Astrocyte of the spinal cord (primary cell): ENCODE measurements at regions not wholly inside any gene's neighbourhood (a gene's known extent, or its start where the extent isn't known, plus 50 kb on each side); places are given as distances from the start of the nearest gene placed in this dataset.

Source experiments
- DNase-seq: peaks from one replicate; pipeline ENCODE4 v3.0.0; 2011; ENCODE audit warnings: low read depth, low spot score
- H3K4me3 ChIP-seq: 2 replicates; pipeline ENCODE4 v1.5.1; 2011; ENCODE audit warnings: low read depth, mild to moderate bottlenecking, low read length, moderate library complexity
- in situ Hi-C: cut with HindIII; loops from 2 replicates; pipeline ENCODE4 v1.10.0; 2017; ENCODE audit warnings: low sequenced_read_pairs
- TF ChIP-seq, protein P1 (sequence below): IDR thresholded peaks from 2 replicates; pipeline ENCODE4 v1.5.1; 2012; ENCODE audit warnings: low read depth, mild to moderate bottlenecking, low read length, inconsistent platforms

DNA sequence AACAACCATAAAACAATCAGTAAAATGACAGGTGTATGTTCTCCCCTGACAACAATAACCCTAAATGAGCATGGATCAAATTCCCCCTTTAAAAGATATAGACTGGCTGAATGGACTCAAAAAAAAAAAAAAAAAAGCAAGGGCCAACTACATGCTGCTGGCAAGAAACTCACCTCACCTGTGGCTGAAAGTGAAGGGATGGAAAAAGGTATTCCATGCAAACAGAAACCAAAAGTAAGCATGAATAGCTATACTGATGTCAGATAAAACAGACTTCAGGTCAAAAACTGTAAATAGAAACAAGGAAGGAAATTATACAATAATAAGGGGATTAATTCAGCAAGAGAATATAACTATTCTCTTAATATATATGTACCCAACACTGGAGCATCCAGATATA lies 54.2 kb upstream of the SSBP2 start:
- TF ChIP-seq, protein P1, sequence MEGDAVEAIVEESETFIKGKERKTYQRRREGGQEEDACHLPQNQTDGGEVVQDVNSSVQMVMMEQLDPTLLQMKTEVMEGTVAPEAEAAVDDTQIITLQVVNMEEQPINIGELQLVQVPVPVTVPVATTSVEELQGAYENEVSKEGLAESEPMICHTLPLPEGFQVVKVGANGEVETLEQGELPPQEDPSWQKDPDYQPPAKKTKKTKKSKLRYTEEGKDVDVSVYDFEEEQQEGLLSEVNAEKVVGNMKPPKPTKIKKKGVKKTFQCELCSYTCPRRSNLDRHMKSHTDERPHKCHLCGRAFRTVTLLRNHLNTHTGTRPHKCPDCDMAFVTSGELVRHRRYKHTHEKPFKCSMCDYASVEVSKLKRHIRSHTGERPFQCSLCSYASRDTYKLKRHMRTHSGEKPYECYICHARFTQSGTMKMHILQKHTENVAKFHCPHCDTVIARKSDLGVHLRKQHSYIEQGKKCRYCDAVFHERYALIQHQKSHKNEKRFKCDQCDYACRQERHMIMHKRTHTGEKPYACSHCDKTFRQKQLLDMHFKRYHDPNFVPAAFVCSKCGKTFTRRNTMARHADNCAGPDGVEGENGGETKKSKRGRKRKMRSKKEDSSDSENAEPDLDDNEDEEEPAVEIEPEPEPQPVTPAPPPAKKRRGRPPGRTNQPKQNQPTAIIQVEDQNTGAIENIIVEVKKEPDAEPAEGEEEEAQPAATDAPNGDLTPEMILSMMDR: no peak
- in situ Hi-C loops: no loop called here
- H3K4me3 ChIP-seq: no peak overlapping the region
- no peak for DNase-seq

DNA sequence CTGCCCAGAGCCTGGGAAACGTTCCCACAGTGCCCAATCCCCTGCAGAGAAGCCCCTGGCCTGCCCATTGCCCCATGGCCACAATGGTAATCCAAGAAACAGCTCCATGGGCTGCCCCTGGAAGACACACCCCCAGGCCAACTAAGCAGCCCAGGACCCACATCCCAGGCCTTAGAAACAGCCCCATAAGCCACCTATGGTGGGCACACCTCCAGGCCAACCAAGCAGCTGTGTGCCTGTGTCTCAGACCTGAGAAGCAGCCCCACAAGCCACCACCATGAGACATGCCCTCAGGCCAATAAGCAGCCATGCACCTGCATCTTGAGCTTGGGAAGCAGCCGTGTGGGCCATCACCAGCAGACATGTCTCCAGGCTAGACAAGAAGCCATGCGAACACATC lies 52.9 kb upstream of the SSBP2 start:
- in situ Hi-C loops: no loop called here
- TF ChIP-seq, protein P1: no peak
- DNase-seq: no peak
- no peak overlapping the region for H3K4me3 ChIP-seq

DNA sequence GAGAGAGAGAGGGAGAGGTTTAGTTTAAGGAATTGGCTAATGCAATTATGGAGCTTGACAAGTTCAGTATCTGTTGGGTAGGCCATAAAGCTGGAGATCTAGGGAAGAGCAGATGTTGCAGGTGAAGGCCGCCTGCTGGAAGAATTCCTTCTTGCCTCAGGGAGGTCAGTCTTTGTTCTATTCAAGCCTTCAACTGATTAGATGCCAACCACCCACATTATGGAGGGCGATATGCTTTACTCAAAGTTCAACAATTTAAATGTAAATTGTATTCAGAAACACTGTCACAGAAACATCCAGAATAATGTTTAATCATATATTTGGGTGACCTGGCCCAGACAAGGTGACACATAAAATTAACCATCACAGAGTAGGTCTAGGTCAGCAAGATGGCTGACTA lies 51.7 kb upstream of the SSBP2 start:
- H3K4me3 ChIP-seq: no peak overlapping the region
- in situ Hi-C loops: no loop called here
- no peak for DNase-seq
- TF ChIP-seq, protein P1: no peak

DNA sequence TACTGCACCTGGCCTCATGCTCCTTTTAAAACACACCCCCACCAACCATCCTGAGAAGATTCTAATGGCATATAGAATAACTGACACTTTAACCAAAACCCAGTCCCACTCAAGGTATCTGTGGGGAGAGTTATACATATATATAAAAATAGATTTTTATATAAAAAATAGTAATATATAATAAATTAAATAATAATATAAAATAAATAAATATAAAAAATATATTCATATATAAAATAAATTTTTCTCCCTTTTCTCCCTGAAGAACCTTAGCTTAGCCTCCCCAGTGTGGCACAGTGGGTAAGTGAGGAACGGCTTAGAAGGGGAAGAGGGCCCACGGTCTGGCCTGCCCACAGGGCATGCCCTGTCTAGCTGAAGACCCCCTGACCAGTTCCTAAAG lies 51.1 kb upstream of the SSBP2 start:
- DNase-seq: no peak
- in situ Hi-C loops: no loop called here
- TF ChIP-seq, protein P1: no peak
- no peak overlapping the region for H3K4me3 ChIP-seq

DNA sequence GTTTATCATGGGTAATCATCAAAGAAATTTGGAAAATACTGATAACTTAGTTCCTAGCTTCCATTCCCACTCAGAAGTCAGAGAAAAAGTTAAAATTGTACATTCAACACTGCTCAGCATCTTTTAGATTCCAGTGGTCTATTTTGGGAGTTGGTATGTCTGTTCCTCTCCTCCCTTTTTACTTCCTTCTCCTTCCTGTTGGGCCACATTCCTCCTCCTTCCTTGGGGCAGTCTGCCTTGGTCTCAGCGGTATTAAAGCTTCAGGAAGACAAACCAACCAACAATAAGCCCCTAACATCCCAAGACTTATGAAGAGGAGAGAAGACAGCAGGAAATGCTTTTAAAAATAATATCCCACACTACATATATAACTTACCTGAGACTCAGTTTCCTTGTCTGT lies 49.9 kb upstream of the SSBP2 start:
- TF ChIP-seq, protein P1: no peak
- in situ Hi-C loops: no loop called here
- no peak overlapping the region for H3K4me3 ChIP-seq
- no peak for DNase-seq
